HL-60 (cell line): ENCODE measurements at regions not wholly inside any gene's neighbourhood (a gene's known extent, or its start where the extent isn't known, plus 50 kb on each side); places are given as distances from the start of the nearest gene placed in this dataset.

Experiments
- GABPA ChIP-seq: IDR thresholded peaks from 2 replicates; pipeline ENCODE4 v1.6.1; 2012; ENCODE audit warnings: low read depth
- POLR2AphosphoS5 ChIP-seq: IDR thresholded peaks from 2 replicates; pipeline ENCODE4 v1.6.1; 2012; ENCODE audit warnings: low read depth
- TF ChIP-seq, protein P1 (sequence below): IDR thresholded peaks from one replicate; pipeline ENCODE4 v1.5.1; 2011; ENCODE audit warnings: low read length, control low read depth, inconsistent platforms; ENCODE audit not compliant: insufficient read depth

DNA sequence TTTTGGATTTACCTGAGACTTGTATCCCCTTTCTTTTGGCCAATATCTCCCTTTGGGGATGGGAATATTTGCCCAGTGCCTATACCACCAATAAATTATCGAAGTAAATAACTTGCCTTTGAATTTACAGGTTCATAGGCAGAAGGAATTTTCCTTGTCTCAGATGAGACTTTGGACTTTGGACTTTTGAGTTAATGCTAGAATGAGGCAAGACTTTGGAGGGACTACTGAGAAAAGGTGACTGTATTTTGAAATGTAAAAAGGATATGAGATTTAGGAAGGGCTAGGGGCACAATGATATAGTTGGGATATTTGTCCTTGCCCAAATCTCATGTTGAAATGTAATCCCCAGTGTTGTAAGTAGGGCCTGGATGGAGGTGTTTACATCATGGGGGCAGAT is 384.5 kb upstream of the GHITM start:
- TF ChIP-seq, protein P1, sequence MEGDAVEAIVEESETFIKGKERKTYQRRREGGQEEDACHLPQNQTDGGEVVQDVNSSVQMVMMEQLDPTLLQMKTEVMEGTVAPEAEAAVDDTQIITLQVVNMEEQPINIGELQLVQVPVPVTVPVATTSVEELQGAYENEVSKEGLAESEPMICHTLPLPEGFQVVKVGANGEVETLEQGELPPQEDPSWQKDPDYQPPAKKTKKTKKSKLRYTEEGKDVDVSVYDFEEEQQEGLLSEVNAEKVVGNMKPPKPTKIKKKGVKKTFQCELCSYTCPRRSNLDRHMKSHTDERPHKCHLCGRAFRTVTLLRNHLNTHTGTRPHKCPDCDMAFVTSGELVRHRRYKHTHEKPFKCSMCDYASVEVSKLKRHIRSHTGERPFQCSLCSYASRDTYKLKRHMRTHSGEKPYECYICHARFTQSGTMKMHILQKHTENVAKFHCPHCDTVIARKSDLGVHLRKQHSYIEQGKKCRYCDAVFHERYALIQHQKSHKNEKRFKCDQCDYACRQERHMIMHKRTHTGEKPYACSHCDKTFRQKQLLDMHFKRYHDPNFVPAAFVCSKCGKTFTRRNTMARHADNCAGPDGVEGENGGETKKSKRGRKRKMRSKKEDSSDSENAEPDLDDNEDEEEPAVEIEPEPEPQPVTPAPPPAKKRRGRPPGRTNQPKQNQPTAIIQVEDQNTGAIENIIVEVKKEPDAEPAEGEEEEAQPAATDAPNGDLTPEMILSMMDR: no peak
- TF ChIP-seq GABPA (no peak), POLR2AphosphoS5 (no peak)
